Smooth muscle cell (in vitro differentiated cells): ENCODE measurements at regions not wholly inside any gene's neighbourhood (a gene's known extent, or its start where the extent isn't known, plus 50 kb on each side); places are given as distances from the start of the nearest gene placed in this dataset.

ENCODE experiments used
- DNase-seq: peaks from one replicate; lab custom pipeline; 2025; ENCODE audit not compliant: unreplicated experiment; lab: John Stamatoyannopoulos, UW
- H2AFZ ChIP-seq: fragments of 200-600 bp; sonication (generic); 2 replicates; pipeline ENCODE4 v1.6.0; 2016; ENCODE audit warnings: antibody characterized with exemption, low read depth, mild to moderate bottlenecking
- H3F3A ChIP-seq: fragments of 200-600 bp; sonication (generic); 2 replicates; pipeline ENCODE4 v1.6.0; 2017; ENCODE audit warnings: antibody characterized with exemption, low read depth
- H3K27ac ChIP-seq: fragments of 200-600 bp; sonication (generic); 2 replicates; pipeline ENCODE4 v1.5.1; 2016; ENCODE audit warnings: low read depth, mild to moderate bottlenecking
- H3K27me3 ChIP-seq: fragments of 200-600 bp; sonication (generic); 2 replicates; pipeline ENCODE4 v1.6.1; 2016; ENCODE audit warnings: low read depth, mild to moderate bottlenecking
- H3K36me3 ChIP-seq: fragments of 200-600 bp; sonication (generic); 2 replicates; pipeline ENCODE4 v1.5.1; 2016; ENCODE audit warnings: low read depth
- H3K4me1 ChIP-seq: fragments of 200-600 bp; sonication (generic); 2 replicates; pipeline ENCODE4 v1.5.1; 2016; ENCODE audit warnings: low read depth
- H3K4me2 ChIP-seq: fragments of 200-600 bp; sonication (generic); 2 replicates; pipeline ENCODE4 v1.6.0; 2016; ENCODE audit warnings: mild to moderate bottlenecking
- H3K4me3 ChIP-seq: fragments of 200-600 bp; sonication (generic); 2 replicates; pipeline ENCODE4 v1.5.1; 2016; ENCODE audit warnings: mild to moderate bottlenecking
- H3K79me2 ChIP-seq: fragments of 200-600 bp; sonication (generic); 2 replicates; pipeline ENCODE4 v1.6.0; 2016; ENCODE audit warnings: low read depth, mild to moderate bottlenecking
- H3K9ac ChIP-seq: fragments of 200-600 bp; sonication (generic); 2 replicates; pipeline ENCODE4 v1.6.0; 2016; ENCODE audit warnings: low read depth
- H3K9me3 ChIP-seq: fragments of 200-600 bp; sonication (generic); replicated peaks from 2 replicates; pipeline ENCODE4 v1.5.1; 2016; ENCODE audit warnings: low read depth
- H4K20me1 ChIP-seq: fragments of 200-600 bp; sonication (generic); 2 replicates; pipeline ENCODE4 v1.6.0; 2016; ENCODE audit warnings: low read depth
- CTCF ChIP-seq: fragments of 200-600 bp; sonication (generic); IDR thresholded peaks from 2 replicates; pipeline ENCODE4 v1.5.1; 2017; ENCODE audit warnings: borderline replicate concordance, mild to moderate bottlenecking, antibody characterized with exemption; ENCODE audit not compliant: insufficient read depth, poor library complexity, severe bottlenecking
- WGBS: methylation state at CpG from one replicate; pipeline ENCODE4 v1.1.7; 2016; ENCODE audit warnings: low lambda C conversion rate; 5-methylcytosine and 5-hydroxymethylcytosine counted together

- Histone ChIP-seq H3K4me1 (no peaks in the 10 kb centered on the region), H3K9ac (no peak overlapping the region), H2AFZ (no peak overlapping the region), H3K9me3 (no peaks in the 10 kb centered on the region), H3K27me3 (no peaks in the 10 kb centered on the region), H3K4me2 (no peak overlapping the region), H3K79me2 (no peaks in the 10 kb centered on the region), H3K4me3 (no peak overlapping the region), H3K27ac (no peak overlapping the region), H4K20me1 (no peaks in the 10 kb centered on the region), H3F3A (no peaks in the 10 kb centered on the region), H3K36me3 (no peaks in the 10 kb centered on the region)
- WGBS = 89% methylated on average over 3 of the region's 3 CpGs
- no peak for DNase-seq
- no peak for TF ChIP-seq CTCF
These were observed 609.7 kb upstream of the GOLIM4 start for GRCh38 chr3:168705412-168705811.

GRCh38 chr3:168696051-168696450 is 600.3 kb upstream of the GOLIM4 start:
- Histone ChIP-seq H3K4me1 (no peaks in the 10 kb centered on the region), H3K79me2 (no peaks in the 10 kb centered on the region), H3K4me2 (no peak overlapping the region), H3K4me3 (no peak overlapping the region), H3K9ac (no peak overlapping the region), H3F3A (no peaks in the 10 kb centered on the region), H3K27me3 (no peaks in the 10 kb centered on the region), H3K36me3 (no peaks in the 10 kb centered on the region), H3K27ac (no peak overlapping the region), H3K9me3 (no peaks in the 10 kb centered on the region), H4K20me1 (no peaks in the 10 kb centered on the region), H2AFZ (no peak overlapping the region)
- no peak for DNase-seq
- WGBS = 89% methylated on average over 3 of the region's 3 CpGs
- no peak for TF ChIP-seq CTCF

GRCh38 chr3:168693870-168694269 is 598.1 kb upstream of the GOLIM4 start:
- no peaks in the 10 kb centered on the region for H3K4me1 ChIP-seq
- no peaks in the 10 kb centered on the region for H3K36me3 ChIP-seq
- H2AFZ ChIP-seq = no peak overlapping the region
- no peaks in the 10 kb centered on the region for H3K27me3 ChIP-seq
- H3F3A ChIP-seq = no peaks in the 10 kb centered on the region
- H3K27ac ChIP-seq = no peak overlapping the region
- DNase-seq = no peak
- H3K4me3 ChIP-seq = no peak overlapping the region
- TF ChIP-seq CTCF = no peak
- H3K9me3 ChIP-seq = no peaks in the 10 kb centered on the region
- 47% methylated on average over 3 of the region's 3 CpGs for WGBS
- H4K20me1 ChIP-seq = no peaks in the 10 kb centered on the region
- no peak overlapping the region for H3K4me2 ChIP-seq
- H3K79me2 ChIP-seq = no peaks in the 10 kb centered on the region
- no peak overlapping the region for H3K9ac ChIP-seq

GRCh38 chr3:168688267-168688666 is 592.5 kb upstream of the GOLIM4 start:
- H3K27ac ChIP-seq = no peak overlapping the region
- H3K4me2 ChIP-seq = no peak overlapping the region
- H3K4me1 ChIP-seq = no peaks in the 10 kb centered on the region
- WGBS = 78% methylated on average over 5 of the region's 5 CpGs
- H3K79me2 ChIP-seq = no peaks in the 10 kb centered on the region
- H3F3A ChIP-seq = no peaks in the 10 kb centered on the region
- H3K27me3 ChIP-seq = no peaks in the 10 kb centered on the region
- no peaks in the 10 kb centered on the region for H3K36me3 ChIP-seq
- no peak overlapping the region for H3K4me3 ChIP-seq
- TF ChIP-seq CTCF = no peak
- H4K20me1 ChIP-seq = no peaks in the 10 kb centered on the region
- no peak overlapping the region for H3K9ac ChIP-seq
- H2AFZ ChIP-seq = no peak overlapping the region
- no peaks in the 10 kb centered on the region for H3K9me3 ChIP-seq
- no peak for DNase-seq
